Muscle of arm (tissue), 1 donor: ENCODE measurements at regions not wholly inside any gene's neighbourhood (a gene's known extent, or its start where the extent isn't known, plus 50 kb on each side); places are given as distances from the start of the nearest gene placed in this dataset.
"Not testable (repeated sequence)": the region's sequence is repeated elsewhere in the genome, so short reads cannot be mapped to it uniquely, and the experiment has no call there.

Experiments
- DNase-seq: peaks from one replicate; pipeline ENCODE4 v3.0.0-alpha.2; 2013

GRCh38 chr9:33739398-33739797, 56.0 kb upstream of the PRSS3 start:
- no peak for DNase-seq

- no peak for DNase-seq
These were observed 55.3 kb upstream of the PRSS3 start for GRCh38 chr9:33740075-33740474.

GRCh38 chr9:33740958-33741357, 54.4 kb upstream of the PRSS3 start:
- DNase-seq = not testable (repeated sequence)

GRCh38 chr9:33742051-33742450, 53.3 kb upstream of the PRSS3 start:
- DNase-seq = no peak

- DNase-seq = no peak
These were observed 52.8 kb upstream of the PRSS3 start for GRCh38 chr9:33742519-33742918.
